ENCODE measurements at regions not wholly inside any gene's neighbourhood (a gene's known extent, or its start where the extent isn't known, plus 50 kb on each side); places are given as distances from the start of the nearest gene placed in this dataset.

- no peak for TF ChIP-seq REST (IDR thresholded peaks at IDR 0.05; ENCODE audit: unreplicated experiment)
- TF ChIP-seq ETS1 (IDR thresholded peaks at IDR 0.05), result no peak
- no peak for TF ChIP-seq EZH2phosphoT487 (IDR thresholded peaks at IDR 0.05; ENCODE audit: unreplicated experiment)
- no peak for TF ChIP-seq ZNF114 (CRISPR knock-in tag; IDR thresholded peaks at IDR 0.05)
- no peak for TF ChIP-seq ZNF331 (CRISPR knock-in tag; IDR thresholded peaks at IDR 0.05; ENCODE audit: low read depth)
- TF ChIP-seq STAT1 (IDR thresholded peaks at IDR 0.05; ENCODE audit: unreplicated experiment), result no peak
- TF ChIP-seq CTCF (conservative IDR thresholded peaks at IDR 0.05; ENCODE audit: low read depth in 2 of 2), result no peak
- TF ChIP-seq EZH2 (IDR thresholded peaks at IDR 0.05; ENCODE audit: low read depth, unreplicated experiment), result no peak
Observed at GRCh38 chr3:87164245-87164644, 62.9 kb upstream of the CHMP2B start (continued).

GRCh38 chr3:87161851-87162250 is 65.3 kb upstream of the CHMP2B start:
- Histone ChIP-seq H3K4me3 (no peak overlapping the region), H3K27ac (ENCODE audit: low read depth) (no peak overlapping the region), H3K9me2 (ENCODE audit: insufficient read depth) (peaks cover 6% of the 10 kb centered on the region; the same call in 1 of the 2 replicates), H2AFZ (no peak overlapping the region), H3K4me2 (no peak overlapping the region), H3K79me2 (replicated peaks; ENCODE audit: insufficient read depth) (no peaks in the 10 kb centered on the region), H3K36me3 (ENCODE audit: insufficient read depth) (no peaks in the 10 kb centered on the region), H3K4me1 (ENCODE audit: insufficient read depth) (peaks cover 6% of the 10 kb centered on the region; the same call in 1 of the 2 replicates), H3F3A (replicated peaks; ENCODE audit: low read depth) (no peaks in the 10 kb centered on the region), H4K20me1 (replicated peaks; ENCODE audit: insufficient read depth) (no peaks in the 10 kb centered on the region), H3K27me3 (ENCODE audit: insufficient read depth) (no peaks in the 10 kb centered on the region)
- no peak overlapping the region for H3K27ac Mint-ChIP-seq
- H3K4me3 Mint-ChIP-seq, result no peak overlapping the region
- no peaks in the 10 kb centered on the region for H3K9me3 Mint-ChIP-seq
- no peak for DNase-seq (ENCODE audit: low spot score)
- H3K27me3 Mint-ChIP-seq (ENCODE audit: insufficient read depth, low read depth, poor library complexity), result peaks cover 2% of the 10 kb centered on the region
- peaks cover 9% of the 10 kb centered on the region; the same call in 2 of the 3 replicates for H3K4me1 Mint-ChIP-seq
- no peak for ATAC-seq
- H3K36me3 Mint-ChIP-seq (ENCODE audit: low read depth), result no peaks in the 10 kb centered on the region
- no peak for TF ChIP-seq NANOG (IDR thresholded peaks at IDR 0.05; ENCODE audit: borderline replicate concordance)
- no peak for TF ChIP-seq EZH2 (IDR thresholded peaks at IDR 0.05; ENCODE audit: low read depth, unreplicated experiment)
- TF ChIP-seq STAT1 (IDR thresholded peaks at IDR 0.05; ENCODE audit: unreplicated experiment), result no peak
- no peak for TF ChIP-seq ZNF331 (CRISPR knock-in tag; IDR thresholded peaks at IDR 0.05; ENCODE audit: low read depth)
- TF ChIP-seq CREB1 (CRISPR knock-in tag; IDR thresholded peaks at IDR 0.05; ENCODE audit: low read depth), result no peak
- no peak for TF ChIP-seq CTCF (conservative IDR thresholded peaks at IDR 0.05; ENCODE audit: low read depth in 2 of 2)
